SK-N-SH treated with all-trans-retinoic acid at 6 μM for 48 hours (cell line): ENCODE measurements at regions not wholly inside any gene's neighbourhood (a gene's known extent, or its start where the extent isn't known, plus 50 kb on each side); places are given as distances from the start of the nearest gene placed in this dataset.

ENCODE experiments used
- ATAC-seq: fragments of 200-7000 bp; cut with Tn5 transposase; 3 replicates; pipeline ENCODE4 v1.9.1; 2020; ENCODE audit warnings: mild to moderate bottlenecking, moderate library complexity
- ARNTL ChIP-seq: fragments of 450-650 bp; formaldehyde crosslinking; IDR thresholded peaks from 2 replicates; pipeline ENCODE4 v1.5.0; 2020; ENCODE audit warnings: low read depth, mild to moderate bottlenecking, moderate library complexity, borderline replicate concordance
- CREB5 ChIP-seq: fragments of 250-450 bp; sonication (Bioruptor Pico); IDR thresholded peaks from 2 replicates; pipeline ENCODE4 v1.5.1; 2020; ENCODE audit warnings: low read depth, mild to moderate bottlenecking, moderate library complexity
- CSDC2 ChIP-seq: fragments of 250-450 bp; sonication (Bioruptor Pico); IDR thresholded peaks from 2 replicates; pipeline ENCODE4 v1.5.0; 2020; ENCODE audit warnings: mild to moderate bottlenecking, moderate library complexity
- GLIS3 ChIP-seq: fragments of 250-450 bp; sonication (Bioruptor Pico); IDR thresholded peaks from 2 replicates; pipeline ENCODE4 v1.5.0; 2020; ENCODE audit warnings: mild to moderate bottlenecking, moderate library complexity
- ISL1 ChIP-seq: fragments of 250-450 bp; sonication (Bioruptor Pico); IDR thresholded peaks from 2 replicates; pipeline ENCODE4 v2.1.2; 2022; ENCODE audit warnings: mild to moderate bottlenecking, moderate library complexity
- OSR1 ChIP-seq: fragments of 250-450 bp; sonication (Bioruptor Pico); IDR thresholded peaks from 2 replicates; pipeline ENCODE4 v1.8.0; 2022; ENCODE audit warnings: moderate library complexity, mild to moderate bottlenecking, inconsistent platforms
- POU6F1 ChIP-seq: fragments of 250-450 bp; sonication (Bioruptor Pico); IDR thresholded peaks from 2 replicates; pipeline ENCODE4 v1.8.0; 2021; ENCODE audit warnings: low read depth, mild to moderate bottlenecking, moderate library complexity, borderline replicate concordance
- RARB ChIP-seq: fragments of 250-450 bp; sonication (Bioruptor Pico); IDR thresholded peaks from 2 replicates; pipeline ENCODE4 v1.8.0; 2021; ENCODE audit warnings: mild to moderate bottlenecking, moderate library complexity
- SNAI2 ChIP-seq: fragments of 250-450 bp; sonication (Bioruptor Pico); IDR thresholded peaks from 2 replicates; pipeline ENCODE4 v1.5.0; 2020; ENCODE audit warnings: mild to moderate bottlenecking, moderate library complexity
- TOX ChIP-seq: fragments of 250-450 bp; sonication (Bioruptor Pico); IDR thresholded peaks from 2 replicates; pipeline ENCODE4 v1.8.0; 2021; ENCODE audit warnings: mild to moderate bottlenecking, moderate library complexity, borderline replicate concordance
- TSHZ2 ChIP-seq: fragments of 250-450 bp; sonication (Bioruptor Pico); IDR thresholded peaks from 2 replicates; pipeline ENCODE4 v1.5.0; 2020; ENCODE audit warnings: mild to moderate bottlenecking, moderate library complexity
- ZFP3 ChIP-seq: fragments of 250-450 bp; sonication (Bioruptor Pico); IDR thresholded peaks from 2 replicates; pipeline ENCODE4 v1.5.0; 2020; ENCODE audit warnings: mild to moderate bottlenecking, moderate library complexity
- ZFP30 ChIP-seq: fragments of 450-650 bp; formaldehyde crosslinking; IDR thresholded peaks from 2 replicates; pipeline ENCODE4 v1.5.0; 2022; ENCODE audit warnings: mild to moderate bottlenecking, moderate library complexity
- ZNF565 ChIP-seq: fragments of 450-650 bp; formaldehyde crosslinking; conservative IDR thresholded peaks from 2 replicates; pipeline ENCODE4 v1.5.0; 2020; ENCODE audit warnings: low read depth, mild to moderate bottlenecking, moderate library complexity
- ZNF70 ChIP-seq: fragments of 450-650 bp; formaldehyde crosslinking; IDR thresholded peaks from 2 replicates; pipeline ENCODE4 v1.5.0; 2020; ENCODE audit warnings: mild to moderate bottlenecking, moderate library complexity
- ZNF8 ChIP-seq: fragments of 450-650 bp; formaldehyde crosslinking; IDR thresholded peaks from 2 replicates; pipeline ENCODE4 v1.5.0; 2020; ENCODE audit warnings: mild to moderate bottlenecking, moderate library complexity

GRCh38 chr9:89812556-89813181 lies 207.9 kb downstream of the GADD45G start:
- TF ChIP-seq ZFP3 (CRISPR knock-in tag) (no peak), GLIS3 (no peak), ZNF565 (CRISPR knock-in tag) (no peak), CSDC2 (no peak), CREB5 (CRISPR knock-in tag) (no peak), TOX (CRISPR knock-in tag) (no peak), ZNF70 (CRISPR knock-in tag) (no peak), POU6F1 (CRISPR knock-in tag) (no peak)
- no peak for ATAC-seq

- ATAC-seq: no peak
These were observed 208.7 kb downstream of the GADD45G start for GRCh38 chr9:89813482-89813881.

GRCh38 chr9:89814340-89815040 lies 209.7 kb downstream of the GADD45G start:
- ATAC-seq: no peak
- TF ChIP-seq ISL1: 0 out of 2 replicates have a peak, but pooled peaks have one; percentile 32
- no peak for TF ChIP-seq ZFP3 (CRISPR knock-in tag)

More at GRCh38 chr9:89813482-89813881, 208.7 kb downstream of the GADD45G start:
- TF ChIP-seq POU6F1 (CRISPR knock-in tag) (no peak), ZNF565 (CRISPR knock-in tag) (no peak), RARB (no peak), ISL1 (no peak), SNAI2 (CRISPR knock-in tag) (no peak), ARNTL (CRISPR knock-in tag) (no peak)

GRCh38 chr9:89815061-89815902 lies 210.5 kb downstream of the GADD45G start:
- ATAC-seq: no peak
- TF ChIP-seq TSHZ2 (CRISPR knock-in tag) (no peak), CREB5 (CRISPR knock-in tag) (no peak), OSR1 (CRISPR knock-in tag) (no peak), ZFP30 (CRISPR knock-in tag) (no peak), ZNF8 (CRISPR knock-in tag) (no peak), ZNF565 (CRISPR knock-in tag) (no peak), SNAI2 (CRISPR knock-in tag) (no peak), ARNTL (CRISPR knock-in tag) (no peak)
- TF ChIP-seq, all 23 proteins: peak for 0
